Testis (tissue), 2 donors: ENCODE measurements at regions not wholly inside any gene's neighbourhood (a gene's known extent, or its start where the extent isn't known, plus 50 kb on each side); places are given as distances from the start of the nearest gene placed in this dataset.

ENCODE experiments used
- DNase-seq: peaks from one replicate; pipeline ENCODE4 v3.0.0-alpha.2; 2019
- H3K27ac ChIP-seq, 2 donors: fragments of 200-600 bp; sonication (generic); one replicate each; pipeline ENCODE4 v1.5.1; 2019
- H3K27me3 ChIP-seq: fragments of 200-600 bp; sonication (generic); one replicate; pipeline ENCODE4 v1.5.1; 2019
- H3K36me3 ChIP-seq: fragments of 200-600 bp; sonication (generic); one replicate; pipeline ENCODE4 v1.5.1; 2017; ENCODE audit warnings: low read depth; ENCODE audit errors: missing control alignments
- H3K4me1 ChIP-seq: fragments of 200-600 bp; sonication (generic); one replicate; pipeline ENCODE4 v1.5.1; 2019
- H3K4me3 ChIP-seq, 2 donors: fragments of 200-600 bp; sonication (generic); one replicate each; pipeline ENCODE4 v1.5.1; 2017 to 2019
- H3K9me3 ChIP-seq: fragments of 200-600 bp; sonication (generic); one replicate; pipeline ENCODE4 v1.5.1; 2017
- POLR2A ChIP-seq: fragments of 450-650 bp; IDR thresholded peaks from one replicate; pipeline ENCODE4 v1.6.1; 2017; ENCODE audit warnings: antibody characterized with exemption, mild to moderate bottlenecking, moderate library complexity
- WGBS, 2 donors: methylation state at CpG; one replicate each; pipeline ENCODE4 v1.1.5; 2018; 5-methylcytosine and 5-hydroxymethylcytosine counted together
- intact Hi-C: fragments of 100-400 bp; cut with DNase I; formaldehyde crosslinking; loops from one replicate; pipeline ENCODE4 v1.15.1; 2023; ENCODE audit warnings: low total_unique reads
- TF ChIP-seq, protein P1 (sequence below), 3 experiments: fragments of 450-650 bp in 2 of 3; fragments of 200-600 bp in 1 of 3; sonication (generic) in 1 of 3; IDR thresholded peaks; one replicate each; pipeline ENCODE4 v1.5.1; 2016 to 2019; ENCODE audit warnings: antibody characterized with exemption in 3 of 3, mild to moderate bottlenecking in 2 of 3, moderate library complexity in 1 of 3

DNA sequence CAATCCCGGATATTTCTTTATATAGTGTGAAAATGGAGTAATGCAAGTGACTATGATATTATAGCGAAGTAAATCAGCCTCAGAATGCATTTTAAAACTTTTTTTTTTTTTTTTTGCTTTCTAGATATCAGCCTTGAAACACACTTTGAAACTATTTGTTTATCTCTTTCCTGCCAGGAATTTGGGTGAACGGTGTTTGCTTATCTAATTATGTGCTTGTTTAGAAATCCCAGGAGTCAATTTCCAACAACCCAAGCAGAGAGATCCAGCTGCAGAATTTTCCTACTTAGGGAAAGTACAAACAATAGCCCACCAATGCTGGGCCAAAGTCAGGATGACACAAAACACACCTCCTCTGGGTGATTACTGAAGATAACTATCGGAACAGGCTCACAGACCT, 958.8 kb downstream of the PCDH18 start:
- Histone ChIP-seq H3K4me1 (no peaks in the 10 kb centered on the region), H3K27ac (no peak overlapping the region), H3K9me3 (no peaks in the 10 kb centered on the region), H3K27me3 (no peaks in the 10 kb centered on the region), H3K4me3 (no peak overlapping the region), H3K36me3 (no peaks in the 10 kb centered on the region)
- TF ChIP-seq, protein P1, sequence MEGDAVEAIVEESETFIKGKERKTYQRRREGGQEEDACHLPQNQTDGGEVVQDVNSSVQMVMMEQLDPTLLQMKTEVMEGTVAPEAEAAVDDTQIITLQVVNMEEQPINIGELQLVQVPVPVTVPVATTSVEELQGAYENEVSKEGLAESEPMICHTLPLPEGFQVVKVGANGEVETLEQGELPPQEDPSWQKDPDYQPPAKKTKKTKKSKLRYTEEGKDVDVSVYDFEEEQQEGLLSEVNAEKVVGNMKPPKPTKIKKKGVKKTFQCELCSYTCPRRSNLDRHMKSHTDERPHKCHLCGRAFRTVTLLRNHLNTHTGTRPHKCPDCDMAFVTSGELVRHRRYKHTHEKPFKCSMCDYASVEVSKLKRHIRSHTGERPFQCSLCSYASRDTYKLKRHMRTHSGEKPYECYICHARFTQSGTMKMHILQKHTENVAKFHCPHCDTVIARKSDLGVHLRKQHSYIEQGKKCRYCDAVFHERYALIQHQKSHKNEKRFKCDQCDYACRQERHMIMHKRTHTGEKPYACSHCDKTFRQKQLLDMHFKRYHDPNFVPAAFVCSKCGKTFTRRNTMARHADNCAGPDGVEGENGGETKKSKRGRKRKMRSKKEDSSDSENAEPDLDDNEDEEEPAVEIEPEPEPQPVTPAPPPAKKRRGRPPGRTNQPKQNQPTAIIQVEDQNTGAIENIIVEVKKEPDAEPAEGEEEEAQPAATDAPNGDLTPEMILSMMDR (IDR thresholded peaks at IDR 0.05) = no peak
- TF ChIP-seq POLR2A = no peak
- 66 to 67% methylated on average over 4 of the region's 4 CpGs for WGBS, 2 donors
- DNase-seq = no peak
- intact Hi-C loops = no loop called here

DNA sequence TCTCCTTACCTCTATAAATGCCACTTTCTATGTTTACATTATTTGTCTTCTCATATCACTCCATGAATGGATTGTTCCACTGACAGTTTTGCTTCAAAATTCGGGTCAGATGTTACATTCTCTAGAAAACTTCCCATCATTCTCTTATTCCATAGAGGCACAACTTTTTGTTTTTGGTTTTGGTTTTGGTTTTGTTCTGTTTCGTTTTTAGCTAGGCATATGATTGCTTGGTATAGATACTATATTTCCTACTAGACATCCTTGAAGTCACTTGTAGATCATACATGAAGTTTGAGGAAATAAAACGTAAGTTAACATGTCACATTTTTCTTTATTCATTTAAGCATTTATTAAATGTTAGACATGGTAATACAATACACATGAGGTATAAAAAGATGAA, 961.0 kb downstream of the PCDH18 start:
- Histone ChIP-seq H3K27me3 (no peaks in the 10 kb centered on the region), H3K4me1 (no peaks in the 10 kb centered on the region), H3K36me3 (no peaks in the 10 kb centered on the region), H3K9me3 (no peaks in the 10 kb centered on the region), H3K27ac (no peak overlapping the region), H3K4me3 (no peak overlapping the region)
- intact Hi-C loops = no loop called here
- WGBS, 2 donors = 69 to 83% methylated on average over 3 of the region's 3 CpGs
- no peak for TF ChIP-seq POLR2A
- TF ChIP-seq, protein P1 (IDR thresholded peaks at IDR 0.05) = no peak
- DNase-seq = no peak

DNA sequence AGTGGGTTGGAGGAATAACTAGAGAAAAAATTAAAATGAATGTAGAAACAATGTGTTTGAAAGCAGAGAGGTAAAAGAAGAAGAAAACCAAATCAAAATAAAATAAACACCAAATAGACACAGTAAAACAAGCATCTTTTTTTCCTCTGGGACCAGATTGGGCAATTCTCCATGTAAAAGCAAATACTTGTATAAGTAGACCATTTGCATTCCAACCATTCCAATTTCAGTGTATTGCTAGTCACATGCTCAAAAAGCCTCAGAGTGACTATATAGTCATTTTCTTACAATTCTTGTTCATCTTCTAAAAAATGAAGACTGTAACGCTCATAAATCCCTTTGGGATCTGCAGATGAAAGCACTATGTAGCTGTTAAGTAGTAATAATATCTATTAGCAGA, 969.5 kb downstream of the PCDH18 start:
- no peaks in the 10 kb centered on the region for H3K9me3 ChIP-seq
- no peak overlapping the region for H3K27ac ChIP-seq
- TF ChIP-seq, protein P1 (IDR thresholded peaks at IDR 0.05) = no peak
- TF ChIP-seq POLR2A = no peak
- DNase-seq = no peak
- 67 to 83% methylated on average over 1 of the region's 1 CpG for WGBS, 2 donors
- H3K36me3 ChIP-seq = no peaks in the 10 kb centered on the region
- no peaks in the 10 kb centered on the region for H3K4me1 ChIP-seq
- H3K27me3 ChIP-seq = no peaks in the 10 kb centered on the region
- no peak overlapping the region for H3K4me3 ChIP-seq
- intact Hi-C loops = no loop called here

DNA sequence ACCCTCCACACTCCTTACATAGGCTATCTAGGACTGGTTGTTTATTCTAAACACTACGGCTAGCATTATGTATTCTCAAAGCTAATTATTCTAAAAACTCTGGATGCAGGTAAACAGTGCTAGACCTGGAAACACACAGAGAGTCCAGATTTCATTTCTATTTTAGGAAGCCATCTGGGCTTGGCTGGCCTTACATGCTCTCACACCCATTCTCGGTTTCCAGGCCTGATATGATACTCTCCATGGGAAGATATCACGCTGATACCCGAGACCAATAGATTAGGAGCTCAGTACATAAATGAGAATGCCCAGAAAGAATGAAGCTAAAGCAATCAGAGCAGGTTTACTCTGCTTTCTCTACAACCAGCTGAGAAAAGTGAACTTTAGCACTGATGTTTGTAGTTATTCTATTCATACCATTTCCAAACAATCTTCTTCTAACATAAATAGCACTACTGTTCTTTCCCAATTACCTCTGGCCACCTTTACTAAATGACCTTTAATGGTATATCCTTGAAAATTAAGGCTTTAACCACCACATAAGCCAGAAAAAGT, 973.3 kb downstream of the PCDH18 start:
- TF ChIP-seq, protein P1 (IDR thresholded peaks at IDR 0.05) = no peak
- TF ChIP-seq POLR2A = no peak
- H3K27ac ChIP-seq = no peak overlapping the region
- no peak overlapping the region for H3K4me3 ChIP-seq
- no peaks in the 10 kb centered on the region for H3K4me1 ChIP-seq
- H3K9me3 ChIP-seq = no peaks in the 10 kb centered on the region
- intact Hi-C loops = no loop called here
- 91% methylated on average over 4 of the region's 4 CpGs for WGBS, 2 donors
- H3K36me3 ChIP-seq = no peaks in the 10 kb centered on the region
- H3K27me3 ChIP-seq = no peaks in the 10 kb centered on the region
- DNase-seq = no peak

DNA sequence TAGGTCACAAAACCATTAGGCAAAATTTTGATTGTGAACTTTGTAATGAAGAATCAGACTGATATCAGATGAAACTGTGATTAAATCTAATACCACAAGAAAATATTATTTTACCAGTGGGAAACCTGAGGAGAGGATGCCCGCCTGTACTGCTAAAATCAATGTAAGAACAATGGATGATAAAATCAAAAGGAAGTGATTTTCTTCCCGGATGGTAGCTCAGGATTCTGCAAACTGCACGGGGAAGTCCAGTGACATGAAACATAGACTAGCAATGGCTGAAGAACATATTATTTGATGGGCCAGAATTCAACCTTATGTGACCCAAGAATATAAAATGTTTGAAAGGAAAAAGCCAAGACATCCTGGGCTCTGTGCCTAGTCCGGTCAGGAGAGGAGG, 974.9 kb downstream of the PCDH18 start:
- Histone ChIP-seq H3K9me3 (no peaks in the 10 kb centered on the region), H3K4me3 (no peak overlapping the region), H3K36me3 (no peaks in the 10 kb centered on the region), H3K27me3 (no peaks in the 10 kb centered on the region), H3K27ac (no peak overlapping the region), H3K4me1 (no peaks in the 10 kb centered on the region)
- DNase-seq = no peak
- TF ChIP-seq, protein P1 (IDR thresholded peaks at IDR 0.05) = no peak
- no peak for TF ChIP-seq POLR2A
- WGBS, 2 donors = 80 to 83% methylated on average over 4 of the region's 4 CpGs
- intact Hi-C loops = no loop called here
